Activated CD4-positive, alpha-beta T cell treated with anti-CD3 and anti-CD28 coated beads, Interleukin-2, amount 50 U/mL, for 4 hours (primary cell): ENCODE measurements at regions not wholly inside any gene's neighbourhood (a gene's known extent, or its start where the extent isn't known, plus 50 kb on each side); places are given as distances from the start of the nearest gene placed in this dataset.

Experiments used
- DNase-seq, 2 experiments: peaks; one replicate each; pipeline ENCODE4 v3.0.0-alpha.2; 2020

GRCh38 chr14:105836160-105836559 lies 309.8 kb downstream of the TMEM121 start:
- no peak for DNase-seq

- DNase-seq: no peak
Observed at GRCh38 chr14:105836730-105837129, 310.3 kb downstream of the TMEM121 start.

- no peak for DNase-seq
Observed at GRCh38 chr14:105837349-105838063, 311.1 kb downstream of the TMEM121 start.

GRCh38 chr14:105838107-105838506 lies 311.7 kb downstream of the TMEM121 start:
- no peak for DNase-seq

GRCh38 chr14:105838591-105839424 lies 312.4 kb downstream of the TMEM121 start:
- no peak for DNase-seq

- DNase-seq: no peak
Observed at GRCh38 chr14:105839425-105840265, 313.3 kb downstream of the TMEM121 start.

- no peak for DNase-seq
Observed at GRCh38 chr14:105840266-105841021, 314.1 kb downstream of the TMEM121 start.

GRCh38 chr14:105841022-105842009 lies 314.9 kb downstream of the TMEM121 start:
- no peak for DNase-seq

GRCh38 chr14:105842105-105842504 lies 315.7 kb downstream of the TMEM121 start:
- DNase-seq: no peak

- no peak for DNase-seq
Observed at GRCh38 chr14:105843444-105844046, 317.2 kb downstream of the TMEM121 start.

- DNase-seq: no peak
Observed at GRCh38 chr14:105844047-105844630, 317.8 kb downstream of the TMEM121 start.

- DNase-seq: no peak
Observed at GRCh38 chr14:105844810-105845724, 318.7 kb downstream of the TMEM121 start.

- DNase-seq: no peak
Observed at GRCh38 chr14:105845725-105846309, 319.4 kb downstream of the TMEM121 start.

GRCh38 chr14:105846312-105846711 lies 319.9 kb downstream of the TMEM121 start:
- no peak for DNase-seq

GRCh38 chr14:105847400-105847799 lies 321.0 kb downstream of the TMEM121 start:
- no peak for DNase-seq

- DNase-seq: no peak
Observed at GRCh38 chr14:105848570-105848969, 322.2 kb downstream of the TMEM121 start.

GRCh38 chr14:105849933-105850626 lies 323.7 kb downstream of the TMEM121 start:
- no peak for DNase-seq
